Stimulated activated CD4-positive, alpha-beta T cell treated with anti-CD3 and anti-CD28 coated beads, Interleukin-2, amount 100 ng/mL, for 24 hours (primary cell): ENCODE measurements at regions not wholly inside any gene's neighbourhood (a gene's known extent, or its start where the extent isn't known, plus 50 kb on each side); places are given as distances from the start of the nearest gene placed in this dataset.

Source experiments
- DNase-seq, 2 donors: peaks; one replicate each; pipeline ENCODE4 v3.0.0-alpha.2; 2020

DNA sequence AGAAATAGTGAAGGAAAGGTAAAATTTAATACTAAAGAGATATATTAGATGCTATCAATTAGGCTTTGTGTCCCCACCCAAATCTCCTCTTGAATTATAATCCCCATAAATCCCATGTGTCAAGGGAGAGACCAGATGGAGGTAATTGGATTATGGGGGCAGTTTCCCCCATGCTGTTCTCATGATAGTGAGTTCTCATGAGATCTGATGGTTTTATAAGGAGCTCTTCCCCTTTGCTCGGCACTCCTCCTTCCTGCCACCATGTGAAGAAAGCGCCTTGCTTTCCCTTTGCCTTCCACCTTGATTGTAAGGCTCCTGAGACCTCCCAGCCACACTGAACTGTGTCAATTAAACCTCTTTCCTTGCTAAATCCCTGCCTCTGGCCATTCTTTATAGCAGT, 697.0 kb upstream of the RGMB start:
- DNase-seq = no peak

DNA sequence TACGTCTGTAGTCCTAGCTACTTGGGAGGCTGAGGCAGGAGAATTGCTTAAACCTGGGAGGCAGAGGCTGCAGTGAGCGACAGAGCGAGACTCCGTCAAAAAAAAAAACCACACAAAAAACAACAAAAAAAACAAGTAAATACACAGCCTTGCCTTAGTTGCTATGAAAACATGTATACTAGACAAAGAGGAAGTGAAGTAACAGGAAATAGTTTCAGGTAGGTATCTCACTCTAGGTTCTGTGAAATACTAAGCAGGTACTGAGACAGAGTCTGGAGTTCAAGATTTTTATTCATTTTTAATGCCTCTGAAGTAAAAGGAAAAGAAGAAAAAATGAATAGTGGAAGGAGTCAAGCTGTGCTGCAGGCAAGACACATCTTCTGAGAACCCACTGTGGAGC, 687.9 kb upstream of the RGMB start:
- DNase-seq = no peak

DNA sequence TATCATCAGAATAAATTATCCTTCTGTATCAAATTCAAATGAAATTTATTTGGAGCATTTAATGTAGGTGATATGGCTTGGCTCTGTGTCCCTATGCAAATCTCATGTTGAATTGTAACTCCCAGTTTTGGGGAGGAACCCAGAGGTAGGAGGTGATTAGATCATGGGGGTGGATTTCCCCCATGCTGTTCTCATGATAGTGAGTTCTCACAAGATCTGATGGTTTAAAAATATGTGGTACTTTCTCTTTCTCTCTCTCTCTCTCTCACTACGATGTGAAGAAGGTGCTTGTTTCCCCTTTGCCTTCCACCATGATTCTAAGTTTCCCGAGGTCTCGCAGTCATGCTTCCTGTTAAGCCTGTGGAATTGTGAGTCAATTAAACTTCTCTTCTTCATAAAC, 678.4 kb upstream of the RGMB start:
- no peak for DNase-seq

DNA sequence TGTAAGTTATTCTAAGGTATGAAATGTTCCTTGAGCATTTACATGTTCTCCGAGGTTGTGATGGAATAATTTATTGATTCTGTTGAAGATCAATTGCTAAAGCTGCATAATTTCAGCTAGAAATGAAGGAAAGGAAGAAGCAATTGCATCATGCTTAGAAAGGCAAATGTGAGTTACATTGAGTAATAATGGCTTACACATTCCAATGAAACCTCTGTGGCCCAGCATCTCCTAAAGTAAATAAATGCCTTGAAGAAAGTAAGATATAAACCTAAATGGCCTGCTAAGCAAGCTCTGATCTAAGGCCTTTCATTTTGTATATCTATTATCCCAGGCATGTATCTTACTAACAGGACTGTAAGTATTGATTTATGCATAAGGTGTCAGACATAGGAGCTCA, 677.3 kb upstream of the RGMB start:
- no peak for DNase-seq

DNA sequence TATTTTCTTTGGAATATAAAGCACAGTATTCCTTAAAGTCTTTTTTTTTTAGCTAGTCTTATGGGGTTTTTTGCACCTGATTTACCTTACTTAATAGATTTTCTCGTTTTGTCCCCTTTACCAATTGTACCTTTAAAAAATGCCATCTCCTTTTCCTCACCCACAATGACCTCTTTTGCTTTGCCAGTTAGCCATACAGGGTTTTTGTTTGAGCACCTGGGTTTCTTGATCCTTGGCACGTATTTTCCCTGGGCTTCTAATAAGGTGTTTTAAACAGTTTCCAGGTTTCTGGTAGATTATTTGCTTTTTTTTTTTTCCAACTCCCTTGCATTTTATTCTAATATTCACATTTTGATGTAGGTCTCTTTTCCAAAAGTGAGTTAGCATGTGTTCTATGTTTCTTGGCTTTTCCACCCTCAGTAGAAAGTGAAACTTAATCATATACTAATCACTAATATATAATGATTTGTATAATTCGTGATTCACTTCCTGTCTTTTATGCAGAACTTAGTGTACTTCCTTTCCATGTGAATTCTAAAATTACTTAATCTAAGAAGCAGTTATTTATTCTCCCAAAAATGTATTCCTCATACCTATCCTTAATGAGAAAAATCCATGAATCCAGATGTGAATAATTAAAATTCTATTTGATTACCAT, 673.9 kb upstream of the RGMB start:
- DNase-seq = no peak

DNA sequence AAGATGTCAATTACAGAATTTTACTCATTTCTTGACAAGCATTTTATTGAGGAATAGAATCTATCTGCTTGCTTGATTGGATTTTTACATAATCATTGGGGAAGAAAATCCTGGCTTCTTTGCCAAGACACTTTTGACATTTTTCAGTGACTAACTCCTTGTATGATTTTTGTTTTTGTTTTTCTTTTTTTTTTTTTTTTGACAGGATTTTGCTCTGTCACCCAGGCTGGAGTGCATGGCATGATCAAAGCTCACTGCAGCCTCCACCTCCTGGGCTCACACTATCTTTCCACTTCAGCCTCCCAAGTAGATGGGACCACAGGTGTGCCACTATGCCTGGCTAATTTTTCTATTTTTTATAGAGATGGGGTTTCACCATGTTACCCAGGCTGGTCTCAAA, 672.3 kb upstream of the RGMB start:
- DNase-seq = no peak

DNA sequence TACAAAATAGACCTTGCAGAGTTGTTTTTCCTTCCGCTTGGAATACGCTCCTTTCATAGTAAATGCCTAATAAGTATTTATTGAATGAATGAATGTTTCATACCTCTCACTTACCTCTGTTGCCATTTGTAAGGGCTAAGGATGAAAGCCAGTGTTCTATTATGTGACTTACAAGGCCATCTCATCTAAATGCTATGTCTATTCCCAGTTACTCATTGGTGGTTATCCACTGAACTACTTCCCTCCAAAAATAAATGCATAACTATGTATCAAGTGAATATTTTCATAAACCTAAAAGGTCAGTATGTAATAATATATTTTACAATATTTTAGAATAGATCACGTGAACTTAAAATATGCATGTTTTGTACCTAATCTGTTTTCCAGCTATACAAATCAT, 670.5 kb upstream of the RGMB start:
- no peak for DNase-seq

DNA sequence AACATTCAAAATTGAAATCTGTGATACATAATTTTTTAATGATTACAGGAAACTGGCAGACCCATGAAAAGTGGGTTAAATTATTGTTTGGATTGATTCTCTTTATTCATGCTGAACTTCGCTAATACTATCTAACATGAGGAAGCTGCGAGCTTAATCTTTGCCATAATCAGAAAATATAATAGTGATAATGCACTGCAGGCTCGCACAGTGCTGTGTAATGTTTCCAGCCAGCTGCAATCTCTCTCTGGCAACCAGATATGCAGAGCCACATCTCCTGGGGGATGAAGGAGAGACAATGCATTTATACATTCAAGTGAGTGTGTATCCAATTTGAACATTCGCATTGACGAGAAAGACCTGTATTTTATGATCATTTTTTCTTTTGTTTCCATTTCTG, 669.7 kb upstream of the RGMB start:
- DNase-seq = no peak

DNA sequence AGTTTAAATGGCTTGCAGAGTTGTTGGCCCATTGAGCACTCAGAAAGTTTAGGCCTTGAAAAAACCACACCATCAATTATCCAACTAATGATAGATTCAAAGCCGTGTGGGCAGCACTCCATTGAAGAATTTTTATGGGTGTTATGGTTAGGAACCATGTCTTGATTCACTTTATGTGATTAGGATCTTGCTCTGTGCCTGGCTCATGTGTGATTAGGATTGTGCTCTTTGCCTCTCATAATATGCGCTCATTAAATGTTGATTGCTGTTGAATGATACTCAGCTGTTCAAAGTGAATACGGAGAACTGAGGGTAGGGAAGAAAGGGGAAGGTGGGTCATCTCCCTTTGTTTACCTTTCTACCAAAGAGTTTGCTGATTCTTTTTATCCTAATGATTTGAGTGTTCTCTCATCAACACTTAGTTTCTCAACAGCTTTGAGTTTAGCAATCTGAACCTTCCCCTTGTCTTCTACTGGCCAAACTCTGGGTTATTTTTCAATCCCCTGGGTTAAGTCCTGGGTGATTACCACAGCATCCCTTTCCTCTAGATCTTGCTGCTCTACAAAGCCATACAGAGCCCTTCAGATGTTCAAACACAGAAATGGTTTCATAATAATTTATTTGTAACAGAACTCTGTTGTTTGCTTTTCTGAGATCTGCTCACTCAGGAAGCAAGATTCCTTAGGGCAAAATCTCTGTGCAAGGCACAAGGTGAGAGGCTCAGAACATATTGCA, 668.8 kb upstream of the RGMB start:
- no peak for DNase-seq

DNA sequence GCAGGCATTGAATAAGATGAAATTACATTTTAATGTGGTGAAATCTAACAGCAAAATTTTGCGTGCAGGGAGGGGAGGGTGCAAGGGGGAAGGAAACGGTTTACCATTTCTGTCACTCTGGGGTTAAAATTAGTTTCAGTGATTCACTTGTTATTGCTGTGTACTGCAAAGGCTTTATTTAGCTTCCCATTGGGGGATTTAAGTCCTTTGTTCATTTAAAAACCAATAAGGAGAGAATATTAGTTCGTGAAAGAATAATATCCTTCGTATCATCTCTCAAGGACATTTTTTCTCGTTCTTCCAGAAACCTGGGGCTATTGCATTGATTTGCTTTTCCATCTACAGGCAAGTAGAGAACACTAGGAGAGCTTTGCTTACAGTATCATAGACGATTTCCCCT, 667.8 kb upstream of the RGMB start:
- no peak for DNase-seq

DNA sequence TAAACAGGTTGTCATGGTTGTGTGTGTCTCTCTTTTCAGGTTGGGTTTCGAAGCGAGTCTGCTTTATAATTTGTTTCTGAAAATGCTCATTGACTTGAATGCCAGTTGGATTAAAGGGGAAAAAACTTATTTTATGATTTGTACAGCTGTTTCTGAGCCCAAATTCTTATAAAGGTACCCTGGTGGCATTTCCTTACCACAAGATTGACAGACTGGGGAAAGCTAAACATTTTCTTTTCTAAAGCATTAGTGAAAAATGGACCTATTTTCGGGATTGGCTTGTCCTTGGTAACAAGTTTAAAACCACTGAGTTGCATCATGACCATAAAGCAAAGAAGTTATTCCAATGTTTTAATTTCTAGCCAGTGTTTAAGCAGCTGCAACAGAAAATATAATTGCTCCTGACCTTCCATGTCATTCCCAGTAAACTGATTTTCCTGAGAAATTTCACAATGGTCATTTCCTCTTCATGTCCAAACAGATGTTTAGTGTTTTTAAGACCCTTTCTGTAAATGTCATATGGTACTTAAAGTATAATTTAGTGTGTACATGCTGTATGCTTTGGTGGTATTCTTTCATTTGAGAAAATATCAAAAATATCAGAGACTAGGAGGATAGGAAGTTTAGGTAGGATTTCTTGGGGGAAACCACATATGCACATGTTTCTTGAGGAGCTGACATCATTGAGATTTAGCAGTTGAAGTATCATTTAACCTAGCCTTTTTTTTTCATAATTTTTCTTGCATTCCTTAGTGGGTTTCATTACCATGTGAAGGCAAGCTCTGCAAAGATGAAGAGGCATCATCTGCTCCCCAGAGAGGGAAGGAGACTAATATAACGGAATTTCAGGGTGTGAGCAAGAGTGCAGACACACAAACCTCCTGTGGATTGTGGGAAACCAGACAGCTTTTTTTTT, 667.1 kb upstream of the RGMB start:
- no peak for DNase-seq

DNA sequence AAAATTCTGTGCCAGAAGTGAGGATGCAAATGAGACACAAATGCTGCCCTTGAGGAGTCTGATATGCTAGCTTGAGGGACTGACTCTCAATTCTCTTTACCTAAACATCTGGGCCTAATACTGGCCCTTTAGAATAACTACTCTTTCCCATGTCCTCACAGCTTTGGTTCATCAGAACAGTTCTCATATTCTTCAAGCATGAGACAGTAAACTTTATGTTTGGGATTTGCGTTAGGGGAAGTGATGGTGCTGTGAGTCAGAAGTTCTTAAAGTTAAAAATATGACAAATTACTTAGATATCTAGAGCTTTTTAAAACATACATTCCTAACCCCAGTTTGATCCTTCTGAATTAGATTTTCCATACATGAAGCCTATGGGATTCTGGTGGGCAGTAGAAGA, 665.0 kb upstream of the RGMB start:
- no peak for DNase-seq

DNA sequence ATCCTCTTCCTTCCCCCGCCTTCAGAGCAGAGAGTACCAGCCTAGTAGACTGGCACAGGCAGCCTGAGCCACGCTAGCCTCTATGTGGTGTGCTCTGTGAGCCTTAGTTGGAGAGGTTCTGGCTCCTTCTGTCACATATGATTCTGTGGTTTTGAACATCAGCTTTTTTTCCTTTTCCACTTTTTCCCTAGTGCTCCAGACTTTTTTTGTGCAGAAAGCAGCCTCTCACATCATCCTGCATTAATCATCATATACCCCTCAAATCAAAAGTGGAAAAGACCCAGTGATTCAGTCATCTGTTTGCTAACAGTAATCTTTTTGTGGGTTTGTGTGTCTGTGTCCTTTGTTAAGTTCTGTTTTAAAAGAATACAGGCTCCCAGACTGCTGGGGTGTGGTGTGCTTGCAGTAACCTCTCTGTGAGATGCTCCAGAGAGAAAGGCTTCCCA, 663.9 kb upstream of the RGMB start:
- no peak for DNase-seq

DNA sequence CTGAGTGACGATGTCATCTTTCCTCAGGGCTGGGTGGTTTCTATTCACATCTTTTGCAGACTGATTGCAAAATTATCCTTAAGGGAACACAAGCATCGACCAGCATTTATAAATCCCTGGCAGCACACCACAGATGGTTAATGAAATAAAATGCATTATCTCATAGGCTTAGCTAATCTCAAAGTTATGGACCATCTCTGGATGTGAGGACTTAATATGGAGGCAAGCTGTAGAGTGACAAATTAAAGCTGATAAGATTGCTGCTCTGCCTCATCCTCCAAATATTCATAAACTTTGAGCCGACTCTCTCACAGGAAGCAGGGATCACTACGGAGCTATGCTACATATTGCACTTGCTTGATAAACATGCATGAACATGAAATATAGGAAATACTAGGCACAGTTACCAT, 663.2 kb upstream of the RGMB start:
- no peak for DNase-seq

DNA sequence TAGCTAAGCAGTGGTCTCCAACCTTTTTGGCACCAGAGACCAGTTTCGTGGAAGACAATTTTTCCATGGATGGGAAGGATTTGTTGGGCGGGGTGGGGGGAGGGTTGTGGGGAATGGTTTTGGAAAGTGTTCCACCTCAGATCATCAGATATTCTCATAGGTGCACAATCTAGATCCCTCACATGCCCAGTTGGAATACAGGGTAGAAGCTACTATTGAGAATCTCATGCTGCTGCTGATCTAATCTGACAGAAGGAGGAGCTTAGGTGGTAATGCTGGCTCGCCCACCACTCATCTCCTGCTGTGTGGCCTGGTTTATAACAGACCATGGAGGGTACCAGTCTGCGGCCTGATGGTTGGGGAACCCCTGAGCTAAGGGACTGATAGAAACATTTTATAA, 662.7 kb upstream of the RGMB start:
- DNase-seq = no peak

DNA sequence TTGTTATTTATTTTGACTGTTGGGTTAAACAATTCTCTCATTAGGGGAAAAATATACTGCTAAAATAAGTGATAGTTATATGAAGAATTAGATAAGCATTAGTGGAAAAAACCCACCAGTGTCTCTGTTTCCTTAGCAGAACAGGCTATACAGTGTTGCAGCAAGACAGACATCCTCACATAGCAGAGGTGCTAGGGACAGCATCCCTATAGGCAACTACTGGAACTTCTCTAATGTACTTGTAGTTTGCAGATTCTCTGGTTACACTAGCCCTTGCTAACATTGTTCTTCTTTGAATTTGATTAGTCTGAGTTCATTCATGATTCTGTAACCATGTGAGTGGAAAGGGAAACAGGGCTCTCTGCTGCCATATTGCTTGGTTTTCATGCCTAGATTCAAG, 661.8 kb upstream of the RGMB start:
- DNase-seq = no peak

DNA sequence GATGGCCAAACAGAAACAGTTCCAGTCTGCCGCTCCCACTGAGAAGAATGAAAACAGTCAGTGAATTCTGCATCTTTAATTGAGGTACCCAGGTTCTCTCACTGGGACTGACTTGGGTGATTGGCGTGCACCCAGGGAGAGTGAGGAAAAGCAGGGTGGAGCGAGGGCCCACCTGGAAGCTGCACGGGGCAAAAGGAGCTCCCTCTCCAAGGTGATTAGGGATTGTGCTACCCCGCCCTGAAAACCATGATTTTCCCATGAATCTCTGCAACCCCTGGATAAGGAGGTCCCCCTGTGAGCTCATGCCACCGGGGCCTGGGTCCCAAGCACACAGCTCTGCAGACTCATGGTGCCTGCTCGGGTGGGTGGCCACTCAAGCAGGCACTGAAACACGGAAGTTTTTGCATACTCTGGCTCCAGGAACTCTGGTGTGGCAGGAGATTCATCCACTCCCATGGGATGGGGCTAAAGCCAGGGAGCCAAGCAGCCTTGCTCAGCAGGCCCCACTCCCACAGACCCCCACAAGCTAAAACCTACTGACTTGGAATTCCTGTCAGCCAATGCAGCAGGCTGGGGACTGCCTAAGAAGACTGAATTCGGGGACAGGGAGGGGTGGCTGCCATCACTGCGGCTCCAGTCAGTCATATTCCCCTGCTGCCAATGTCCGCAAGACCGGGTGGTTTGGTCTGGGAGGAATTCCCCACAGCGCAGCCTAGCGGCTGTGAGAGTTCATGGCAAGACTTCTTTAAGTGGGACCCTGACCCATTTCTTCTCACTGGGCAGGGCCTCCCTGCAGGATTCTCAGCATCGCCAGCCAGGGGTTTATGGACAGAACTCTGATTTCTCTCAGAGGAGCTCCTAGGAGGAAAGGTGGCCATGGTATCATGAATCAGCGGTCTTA, 652.2 kb upstream of the RGMB start:
- DNase-seq = no peak

DNA sequence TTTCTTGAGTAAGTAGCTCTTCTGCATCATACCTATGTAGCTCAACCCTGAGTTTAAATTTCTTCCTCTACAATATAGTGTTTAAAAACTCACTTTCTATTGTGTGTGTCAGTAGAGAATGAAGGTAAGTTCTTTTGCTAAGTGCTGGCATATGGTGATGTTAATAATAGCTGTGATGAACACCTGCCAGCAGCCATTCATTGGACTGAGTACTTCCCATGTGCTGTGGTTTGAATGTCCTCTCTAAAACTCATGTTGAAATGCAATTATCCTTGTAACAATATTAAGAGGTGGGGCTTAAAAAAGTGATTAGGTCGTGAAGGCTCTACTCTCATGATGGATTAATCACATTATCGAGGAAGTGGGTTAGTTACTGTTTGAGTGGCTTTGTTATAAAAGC, 645.2 kb upstream of the RGMB start:
- no peak for DNase-seq

DNA sequence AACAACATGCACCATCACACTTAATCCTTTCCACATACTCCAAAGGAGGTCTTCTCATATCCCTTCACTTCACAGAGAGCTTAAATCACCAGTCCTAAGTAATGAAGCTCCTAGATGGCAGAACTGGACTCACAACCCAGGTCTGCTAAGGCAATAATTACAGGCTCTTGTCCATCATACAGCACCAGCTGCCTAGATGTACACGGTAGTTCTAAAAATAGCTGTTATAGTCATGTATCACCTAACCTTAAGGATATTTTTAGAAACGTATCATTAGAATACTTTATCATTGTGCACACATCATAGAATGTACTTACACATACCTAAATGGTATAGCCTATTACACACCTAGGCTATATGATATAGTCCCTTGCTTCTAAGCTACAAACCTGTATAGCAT, 644.6 kb upstream of the RGMB start:
- no peak for DNase-seq

DNA sequence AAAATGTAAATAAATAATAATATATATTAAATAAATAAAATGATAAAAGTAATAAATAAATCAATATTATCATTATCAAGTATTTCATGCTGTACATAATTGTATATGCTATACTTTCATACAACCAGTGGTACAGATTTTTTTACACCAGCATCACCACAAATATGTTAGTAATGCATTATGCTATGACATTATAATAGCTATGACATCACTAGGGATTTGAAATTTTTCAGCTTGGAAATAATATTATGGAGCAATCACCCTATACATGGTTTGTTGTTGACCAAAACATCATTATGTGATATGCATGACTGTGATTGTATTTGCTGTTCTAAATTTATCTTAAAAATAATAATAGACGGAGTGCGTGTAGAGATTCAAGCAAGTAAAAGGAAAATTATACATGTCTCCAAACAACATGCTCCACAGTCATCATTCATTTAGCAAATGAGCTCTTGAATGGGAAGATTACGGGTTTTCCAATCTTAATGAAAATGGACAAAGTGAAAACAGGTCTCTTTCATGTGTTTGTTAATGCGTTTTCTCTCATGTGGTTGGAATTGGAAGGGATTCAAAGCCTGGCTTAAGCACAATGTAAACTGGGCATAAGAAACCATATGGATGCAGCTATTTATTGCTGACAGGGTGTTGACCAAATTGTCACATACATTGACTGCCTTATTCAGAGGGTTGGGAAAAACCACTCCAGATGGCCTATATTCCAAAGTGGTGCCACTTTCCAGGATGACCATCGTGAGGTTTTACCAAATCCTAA, 643.0 kb upstream of the RGMB start:
- no peak for DNase-seq

DNA sequence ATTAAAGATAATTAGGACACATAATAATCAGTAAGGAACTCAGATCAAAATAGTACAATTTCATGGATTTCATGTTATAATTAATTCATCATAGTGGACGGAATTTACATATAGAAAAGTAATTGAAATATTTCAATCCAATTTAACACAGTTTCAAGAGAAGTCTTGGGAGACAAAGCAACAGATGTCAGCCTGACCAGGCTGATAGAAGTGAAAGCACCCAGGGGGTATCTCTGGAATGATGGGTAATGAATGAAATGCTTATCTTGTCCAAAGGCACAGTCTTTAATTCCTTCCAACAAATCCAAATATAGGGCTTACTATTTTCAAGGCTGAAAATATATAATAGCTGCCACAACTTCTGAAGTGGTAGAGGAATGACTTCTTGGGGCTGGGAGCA, 629.3 kb upstream of the RGMB start:
- no peak for DNase-seq

DNA sequence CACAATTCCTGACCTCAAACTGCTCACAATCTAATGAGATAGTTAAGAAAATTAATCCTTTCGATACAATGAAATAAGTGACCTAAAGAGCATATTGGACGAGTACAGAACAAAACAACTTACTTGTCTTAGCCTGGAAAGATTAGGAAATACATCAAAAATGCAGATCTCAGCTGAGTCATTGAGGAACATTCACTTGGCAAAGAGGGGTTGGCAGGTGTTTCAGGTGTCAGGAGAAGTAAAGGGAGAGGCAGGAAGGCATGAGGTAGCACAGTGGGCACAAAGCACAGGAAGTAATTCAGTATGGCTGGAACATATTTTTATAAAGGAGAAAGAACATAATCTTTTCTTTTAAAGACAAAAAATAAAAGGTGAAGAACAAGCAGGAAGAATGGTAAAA, 628.8 kb upstream of the RGMB start:
- DNase-seq = no peak
